Esophagus muscularis mucosa (tissue), 4 donors: ENCODE measurements at regions not wholly inside any gene's neighbourhood (a gene's known extent, or its start where the extent isn't known, plus 50 kb on each side); places are given as distances from the start of the nearest gene placed in this dataset.

ENCODE experiments used
- DNase-seq: peaks from one replicate; pipeline ENCODE4 v3.0.0-alpha.2; 2017; ENCODE audit errors: extremely low spot score
- H3K27ac ChIP-seq, 4 donors: fragments of 200-600 bp; sonication (generic); replicated peaks in 1 of 4; 1 replicate in 3 of 4; 2 replicates in 1 of 4; pipeline ENCODE4 v1.5.1; 2016 to 2019; ENCODE audit warnings: mild to moderate bottlenecking in 1 of 4
- H3K27me3 ChIP-seq, 4 donors: fragments of 200-600 bp; sonication (generic); one replicate each; pipeline versions ENCODE4 v1.5.1 to v1.6.0; 2016 to 2019
- H3K36me3 ChIP-seq, 4 donors: fragments of 200-600 bp; sonication (generic); one replicate each; pipeline ENCODE4 v1.5.1; 2016 to 2019
- H3K4me1 ChIP-seq, 4 donors: fragments of 200-600 bp; sonication (generic); one replicate each; pipeline ENCODE4 v1.5.1; 2016 to 2019
- H3K4me3 ChIP-seq, 4 donors: fragments of 200-600 bp; sonication (generic); 1 replicate in 2 of 4; 2 replicates in 2 of 4; pipeline ENCODE4 v1.5.1; 2016 to 2019; ENCODE audit warnings: mild to moderate bottlenecking in 4 of 4, moderate library complexity in 1 of 4
- H3K9me3 ChIP-seq, 4 donors: fragments of 200-600 bp; sonication (generic); 1 replicate in 3 of 4; 2 replicates in 1 of 4; pipeline ENCODE4 v1.5.1; 2016 to 2019
- EP300 ChIP-seq: sonication (generic); formaldehyde crosslinking; IDR thresholded peaks from one replicate; pipeline ENCODE4 v1.6.1; 2017; ENCODE audit warnings: antibody characterized with exemption
- POLR2A ChIP-seq: fragments of 450-650 bp; IDR thresholded peaks from one replicate; pipeline ENCODE4 v1.6.1; 2017; ENCODE audit warnings: antibody characterized with exemption, moderate library complexity, mild to moderate bottlenecking, low read depth
- POLR2AphosphoS5 ChIP-seq, 2 donors: sonication (generic); formaldehyde crosslinking; IDR thresholded peaks; one replicate each; pipeline ENCODE4 v1.6.1; 2017; ENCODE audit warnings: antibody characterized with exemption in 2 of 2
- WGBS: methylation state at CpG from one replicate; pipeline ENCODE4 v1.1.5; 2018; 5-methylcytosine and 5-hydroxymethylcytosine counted together
- intact Hi-C: fragments of 100-400 bp; cut with DNase I; formaldehyde crosslinking; loops from one replicate; pipeline ENCODE4 v1.15.1; 2023
- TF ChIP-seq, protein P1 (sequence below), 3 experiments: fragments of 200-600 bp in 2 of 3; fragments of 450-650 bp in 1 of 3; sonication (generic) in 2 of 3; IDR thresholded peaks; one replicate each; pipeline ENCODE4 v1.5.1; 2017 to 2019; ENCODE audit warnings: antibody characterized with exemption in 3 of 3, mild to moderate bottlenecking in 2 of 3, moderate library complexity in 1 of 3

- Histone ChIP-seq H3K27me3 (no peaks in the 10 kb centered on the region), H3K36me3 (no peaks in the 10 kb centered on the region), H3K4me1 (no peaks in the 10 kb centered on the region), H3K27ac (no peak overlapping the region), H3K4me3 (no peak overlapping the region), H3K9me3 (no peaks in the 10 kb centered on the region)
- TF ChIP-seq, protein P1, sequence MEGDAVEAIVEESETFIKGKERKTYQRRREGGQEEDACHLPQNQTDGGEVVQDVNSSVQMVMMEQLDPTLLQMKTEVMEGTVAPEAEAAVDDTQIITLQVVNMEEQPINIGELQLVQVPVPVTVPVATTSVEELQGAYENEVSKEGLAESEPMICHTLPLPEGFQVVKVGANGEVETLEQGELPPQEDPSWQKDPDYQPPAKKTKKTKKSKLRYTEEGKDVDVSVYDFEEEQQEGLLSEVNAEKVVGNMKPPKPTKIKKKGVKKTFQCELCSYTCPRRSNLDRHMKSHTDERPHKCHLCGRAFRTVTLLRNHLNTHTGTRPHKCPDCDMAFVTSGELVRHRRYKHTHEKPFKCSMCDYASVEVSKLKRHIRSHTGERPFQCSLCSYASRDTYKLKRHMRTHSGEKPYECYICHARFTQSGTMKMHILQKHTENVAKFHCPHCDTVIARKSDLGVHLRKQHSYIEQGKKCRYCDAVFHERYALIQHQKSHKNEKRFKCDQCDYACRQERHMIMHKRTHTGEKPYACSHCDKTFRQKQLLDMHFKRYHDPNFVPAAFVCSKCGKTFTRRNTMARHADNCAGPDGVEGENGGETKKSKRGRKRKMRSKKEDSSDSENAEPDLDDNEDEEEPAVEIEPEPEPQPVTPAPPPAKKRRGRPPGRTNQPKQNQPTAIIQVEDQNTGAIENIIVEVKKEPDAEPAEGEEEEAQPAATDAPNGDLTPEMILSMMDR (IDR thresholded peaks at IDR 0.05): no peak
- no peak for TF ChIP-seq POLR2AphosphoS5 (IDR thresholded peaks at IDR 0.05)
- no peak for TF ChIP-seq POLR2A
- TF ChIP-seq EP300: no peak
- intact Hi-C loops: no loop called here
- DNase-seq: no peak
Observed at GRCh38 chr5:117102591-117102990, 528.0 kb upstream of the SEMA6A start.

DNA sequence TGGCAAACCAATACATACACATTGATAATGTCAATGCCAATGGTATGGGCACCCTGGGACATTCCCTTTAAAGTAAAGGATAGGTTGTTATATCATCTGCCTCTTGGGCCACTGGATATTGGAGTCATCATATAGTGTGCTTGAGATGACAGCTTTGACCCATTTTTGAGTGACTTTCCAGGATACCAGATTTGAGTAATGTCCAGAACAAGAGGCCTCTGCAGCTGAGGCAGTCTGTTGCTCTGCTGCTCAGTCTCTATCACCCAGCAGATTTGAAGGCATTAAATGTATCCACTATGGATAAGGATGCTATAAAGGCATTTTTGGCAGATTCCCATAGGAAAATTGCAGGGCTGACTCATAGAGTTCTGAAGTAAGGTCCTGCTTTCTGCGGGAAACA lies 525.6 kb upstream of the SEMA6A start:
- Histone ChIP-seq H3K27me3 (no peaks in the 10 kb centered on the region), H3K36me3 (no peaks in the 10 kb centered on the region), H3K9me3 (no peaks in the 10 kb centered on the region), H3K4me3 (no peak overlapping the region), H3K4me1 (no peaks in the 10 kb centered on the region), H3K27ac (no peak overlapping the region)
- DNase-seq: no peak
- whole genome bisulfite sequencing: 100% methylated on average over 1 of the region's 1 CpG
- TF ChIP-seq EP300: no peak
- intact Hi-C loops: no loop called here

DNA sequence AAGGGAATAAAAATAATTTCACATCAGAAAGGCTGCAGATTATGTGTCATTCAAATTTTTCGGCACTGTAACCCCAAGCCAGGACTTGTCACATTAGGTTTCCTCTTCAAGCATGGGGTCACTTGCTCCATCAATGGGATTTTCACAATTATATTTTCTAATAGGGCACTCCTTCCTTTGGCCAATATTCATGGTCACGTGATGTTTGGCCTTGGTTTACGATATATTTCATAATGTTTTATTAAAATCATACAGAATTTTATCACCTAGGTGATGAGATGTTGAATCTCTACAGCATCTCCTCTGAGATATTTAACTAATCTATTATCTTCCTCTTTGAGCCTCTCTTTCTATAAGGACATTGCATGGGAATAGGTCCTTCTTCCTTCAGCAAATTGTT lies 523.5 kb upstream of the SEMA6A start:
- Histone ChIP-seq H3K27ac (no peak overlapping the region), H3K4me3 (no peak overlapping the region), H3K36me3 (no peaks in the 10 kb centered on the region), H3K27me3 (no peaks in the 10 kb centered on the region), H3K4me1 (no peaks in the 10 kb centered on the region), H3K9me3 (no peaks in the 10 kb centered on the region)
- DNase-seq: no peak
- TF ChIP-seq POLR2A (no peak), POLR2AphosphoS5 (IDR thresholded peaks at IDR 0.05) (no peak), EP300 (no peak)
- TF ChIP-seq, protein P1 (IDR thresholded peaks at IDR 0.05): no peak
- 95% methylated on average over 3 of the region's 3 CpGs for WGBS
- intact Hi-C loops: no loop called here

GRCh38 chr5:117095346-117096332 lies 521.0 kb upstream of the SEMA6A start:
- Histone ChIP-seq H3K4me3 (no peak overlapping the region), H3K27ac (no peak overlapping the region), H3K4me1 (no peaks in the 10 kb centered on the region), H3K27me3 (no peaks in the 10 kb centered on the region), H3K36me3 (no peaks in the 10 kb centered on the region), H3K9me3 (no peaks in the 10 kb centered on the region)
- 82% methylated on average over 10 of the region's 10 CpGs for WGBS
- intact Hi-C loops: no loop called here
- no peak for DNase-seq
- no peak for TF ChIP-seq POLR2A
- TF ChIP-seq, protein P1 (IDR thresholded peaks at IDR 0.05): no peak
- no peak for TF ChIP-seq POLR2AphosphoS5 (IDR thresholded peaks at IDR 0.05)
- no peak for TF ChIP-seq EP300

- TF ChIP-seq, protein P1 (IDR thresholded peaks at IDR 0.05): no peak
- TF ChIP-seq EP300 (no peak), POLR2A (no peak), POLR2AphosphoS5 (IDR thresholded peaks at IDR 0.05) (no peak)
- intact Hi-C loops: no loop called here
- no peak overlapping the region for H3K27ac ChIP-seq
- no peak overlapping the region for H3K4me3 ChIP-seq
- 97% methylated on average over 14 of the region's 17 CpGs for WGBS
- no peaks in the 10 kb centered on the region for H3K4me1 ChIP-seq
- H3K27me3 ChIP-seq: no peaks in the 10 kb centered on the region
- H3K36me3 ChIP-seq: no peaks in the 10 kb centered on the region
- DNase-seq: no peak
- H3K9me3 ChIP-seq: no peaks in the 10 kb centered on the region
Observed at GRCh38 chr5:117094114-117094815, 519.6 kb upstream of the SEMA6A start.
